HEK293 (cell line): ENCODE measurements at regions not wholly inside any gene's neighbourhood (a gene's known extent, or its start where the extent isn't known, plus 50 kb on each side); places are given as distances from the start of the nearest gene placed in this dataset.

Experiments used
- ZNF175 ChIP-seq: fragments of 450-650 bp; formaldehyde crosslinking; IDR thresholded peaks from 2 replicates; pipeline ENCODE4 v1.5.1; 2016; ENCODE audit warnings: missing biosample characterization, missing genetic modification characterization
- TF ChIP-seq, protein P1 (sequence below): fragments of 450-650 bp; formaldehyde crosslinking; IDR thresholded peaks from 2 replicates; pipeline ENCODE4 v1.5.1; 2016; ENCODE audit warnings: missing biosample characterization, missing genetic modification characterization

DNA sequence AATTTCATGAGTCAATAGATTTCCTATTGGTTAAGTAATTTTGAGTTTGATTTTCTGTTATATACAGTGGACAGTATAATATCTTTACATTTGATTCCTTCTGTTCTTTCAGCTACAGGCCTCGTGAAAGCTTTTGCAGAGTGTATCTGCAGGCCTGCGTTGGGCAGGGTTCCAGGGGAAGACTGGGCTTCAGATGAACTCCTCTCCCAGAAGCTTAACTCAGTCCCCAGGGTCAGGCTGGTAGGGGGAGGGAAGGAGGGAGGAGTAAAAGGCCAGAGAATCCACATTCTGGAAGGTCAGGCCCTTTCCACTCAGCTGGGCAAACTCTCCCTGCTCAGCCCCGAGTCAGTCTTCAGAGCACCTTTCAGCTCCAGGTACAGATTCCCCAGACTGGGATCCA, 100.4 kb upstream of the NECTIN1 start:
- TF ChIP-seq, protein P1, sequence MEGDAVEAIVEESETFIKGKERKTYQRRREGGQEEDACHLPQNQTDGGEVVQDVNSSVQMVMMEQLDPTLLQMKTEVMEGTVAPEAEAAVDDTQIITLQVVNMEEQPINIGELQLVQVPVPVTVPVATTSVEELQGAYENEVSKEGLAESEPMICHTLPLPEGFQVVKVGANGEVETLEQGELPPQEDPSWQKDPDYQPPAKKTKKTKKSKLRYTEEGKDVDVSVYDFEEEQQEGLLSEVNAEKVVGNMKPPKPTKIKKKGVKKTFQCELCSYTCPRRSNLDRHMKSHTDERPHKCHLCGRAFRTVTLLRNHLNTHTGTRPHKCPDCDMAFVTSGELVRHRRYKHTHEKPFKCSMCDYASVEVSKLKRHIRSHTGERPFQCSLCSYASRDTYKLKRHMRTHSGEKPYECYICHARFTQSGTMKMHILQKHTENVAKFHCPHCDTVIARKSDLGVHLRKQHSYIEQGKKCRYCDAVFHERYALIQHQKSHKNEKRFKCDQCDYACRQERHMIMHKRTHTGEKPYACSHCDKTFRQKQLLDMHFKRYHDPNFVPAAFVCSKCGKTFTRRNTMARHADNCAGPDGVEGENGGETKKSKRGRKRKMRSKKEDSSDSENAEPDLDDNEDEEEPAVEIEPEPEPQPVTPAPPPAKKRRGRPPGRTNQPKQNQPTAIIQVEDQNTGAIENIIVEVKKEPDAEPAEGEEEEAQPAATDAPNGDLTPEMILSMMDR (tag by site-specific recombination), result no peak
- TF ChIP-seq ZNF175 (tag by site-specific recombination), result no peak
